Mucosa of descending colon (tissue), 3 donors: ENCODE measurements at regions not wholly inside any gene's neighbourhood (a gene's known extent, or its start where the extent isn't known, plus 50 kb on each side); places are given as distances from the start of the nearest gene placed in this dataset.

Experiments
- ATAC-seq: fragments of 200-7000 bp; cut with Tn5 transposase; one replicate; pipeline ENCODE4 v1.9.1; 2020; ENCODE audit warnings: mild to moderate bottlenecking, moderate library complexity
- DNase-seq, 3 donors: peaks; one replicate each; pipeline ENCODE4 v3.0.0-alpha.2; 2020
- H3K36me3 ChIP-seq: fragments of 200-600 bp; one replicate; pipeline ENCODE4 v1.8.0; 2021; ENCODE audit warnings: low read depth, mild to moderate bottlenecking
- H3K4me1 ChIP-seq: fragments of 200-600 bp; one replicate; pipeline ENCODE4 v1.8.0; 2021; ENCODE audit warnings: low read depth, mild to moderate bottlenecking
- H3K4me3 ChIP-seq: fragments of 200-600 bp; one replicate; pipeline ENCODE4 v1.8.0; 2021; ENCODE audit warnings: mild to moderate bottlenecking
- H3K9me3 ChIP-seq: fragments of 200-600 bp; one replicate; pipeline ENCODE4 v1.8.0; 2021; ENCODE audit warnings: mild to moderate bottlenecking
- CTCF ChIP-seq: fragments of 200-600 bp; IDR thresholded peaks from one replicate; pipeline ENCODE4 v1.8.0; 2022; ENCODE audit warnings: antibody characterized with exemption, mild to moderate bottlenecking
- intact Hi-C, 2 donors: fragments of 100-400 bp; cut with DNase I in 1 of 2; cut with micrococcal nuclease in 1 of 2; formaldehyde crosslinking; loops; one replicate each; pipeline versions ENCODE4 v1.11.0 to v1.11.1; 2022; cut with DNase I, micrococcal nuclease
- donor health status: DM: no; HTN: no; CAD: no; lungs with moderate emphysema.
- donor health status: DM: no; HTN: no; CAD: no.
- donor health status: DM: no; HTN: yes; CAD: no.

GRCh38 chr1:208309771-208310170 lies 65.6 kb upstream of the PLXNA2 start:
- Histone ChIP-seq H3K4me3 (no peak overlapping the region), H3K36me3 (no peaks in the 10 kb centered on the region), H3K4me1 (no peaks in the 10 kb centered on the region), H3K9me3 (no peaks in the 10 kb centered on the region)
- peak in 2 of 3 donors; percentile 29 for DNase-seq
- intact Hi-C loops, result no loop called here
- TF ChIP-seq CTCF, result no peak
- peak; percentile 79 for ATAC-seq

- H3K36me3 ChIP-seq, result no peaks in the 10 kb centered on the region
- H3K4me3 ChIP-seq, result no peak overlapping the region
- DNase-seq, result no peak
- intact Hi-C loops, result no loop called here
- TF ChIP-seq CTCF, result no peak
- H3K9me3 ChIP-seq, result no peaks in the 10 kb centered on the region
- H3K4me1 ChIP-seq, result no peaks in the 10 kb centered on the region
- no peak for ATAC-seq
These were observed 68.5 kb upstream of the PLXNA2 start for GRCh38 chr1:208312706-208313105.

GRCh38 chr1:208314431-208314830 lies 70.2 kb upstream of the PLXNA2 start:
- H3K9me3 ChIP-seq, result no peaks in the 10 kb centered on the region
- no peak for TF ChIP-seq CTCF
- ATAC-seq, result no peak
- DNase-seq, result no peak
- H3K4me1 ChIP-seq, result no peaks in the 10 kb centered on the region
- H3K36me3 ChIP-seq, result no peaks in the 10 kb centered on the region
- intact Hi-C loops, result no loop called here
- H3K4me3 ChIP-seq, result no peak overlapping the region

GRCh38 chr1:208318150-208318734 lies 74.1 kb upstream of the PLXNA2 start:
- H3K9me3 ChIP-seq, result no peaks in the 10 kb centered on the region
- DNase-seq (no peak), ATAC-seq (no peak)
- no peaks in the 10 kb centered on the region for H3K36me3 ChIP-seq
- H3K4me3 ChIP-seq, result no peak overlapping the region
- intact Hi-C loops, result no loop called here
- no peaks in the 10 kb centered on the region for H3K4me1 ChIP-seq
- TF ChIP-seq CTCF, result no peak

GRCh38 chr1:208324005-208324404 lies 79.8 kb upstream of the PLXNA2 start:
- H3K9me3 ChIP-seq, result no peaks in the 10 kb centered on the region
- TF ChIP-seq CTCF, result no peak
- intact Hi-C loops, result no loop called here
- no peaks in the 10 kb centered on the region for H3K4me1 ChIP-seq
- H3K36me3 ChIP-seq, result no peaks in the 10 kb centered on the region
- H3K4me3 ChIP-seq, result no peak overlapping the region
- ATAC-seq (no peak), DNase-seq (no peak)

- no peak for TF ChIP-seq CTCF
- Histone ChIP-seq H3K4me1 (no peaks in the 10 kb centered on the region), H3K36me3 (no peaks in the 10 kb centered on the region), H3K9me3 (no peaks in the 10 kb centered on the region), H3K4me3 (no peak overlapping the region)
- intact Hi-C loops, result no loop called here
- DNase-seq (no peak), ATAC-seq (no peak)
These were observed 81.8 kb upstream of the PLXNA2 start for GRCh38 chr1:208326033-208326432.
